GM12864 (cell line): ENCODE measurements at regions not wholly inside any gene's neighbourhood (a gene's known extent, or its start where the extent isn't known, plus 50 kb on each side); places are given as distances from the start of the nearest gene placed in this dataset.

ENCODE experiments used
- DNase-seq: peaks from one replicate; pipeline ENCODE4 v3.0.0-alpha.2; 2011; ENCODE audit warnings: low read depth
- H3K4me3 ChIP-seq: 2 replicates; pipeline ENCODE4 v1.5.1; 2011; ENCODE audit warnings: mild to moderate bottlenecking, low read depth, low read length, control low read depth
- TF ChIP-seq, protein P1 (sequence below): IDR thresholded peaks from 2 replicates; pipeline ENCODE4 v1.5.1; 2011; ENCODE audit warnings: low read depth, mild to moderate bottlenecking, moderate library complexity, low read length, control low read depth, inconsistent platforms; ENCODE audit errors: missing control alignments

DNA sequence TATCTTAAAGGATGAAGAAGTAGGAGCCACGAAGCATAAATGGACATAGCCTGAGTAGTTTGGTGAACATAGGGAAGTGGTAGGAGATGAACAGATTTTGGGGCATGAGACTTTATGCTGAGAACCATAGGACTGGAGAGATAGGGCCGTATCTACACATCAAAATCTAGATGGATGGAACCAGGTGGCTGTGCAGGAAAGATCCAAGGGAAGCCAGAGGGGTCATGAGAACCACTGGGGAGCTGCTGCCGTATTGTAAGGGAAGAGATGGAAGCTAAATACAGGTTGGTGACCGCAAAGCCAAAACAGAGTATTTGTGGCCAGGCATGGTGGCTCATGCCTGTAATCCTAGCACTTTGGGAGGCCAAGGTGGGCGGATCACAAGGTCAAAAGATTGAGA is 124.3 kb downstream of the TRIB2 start:
- H3K4me3 ChIP-seq, result no peak overlapping the region
- TF ChIP-seq, protein P1, sequence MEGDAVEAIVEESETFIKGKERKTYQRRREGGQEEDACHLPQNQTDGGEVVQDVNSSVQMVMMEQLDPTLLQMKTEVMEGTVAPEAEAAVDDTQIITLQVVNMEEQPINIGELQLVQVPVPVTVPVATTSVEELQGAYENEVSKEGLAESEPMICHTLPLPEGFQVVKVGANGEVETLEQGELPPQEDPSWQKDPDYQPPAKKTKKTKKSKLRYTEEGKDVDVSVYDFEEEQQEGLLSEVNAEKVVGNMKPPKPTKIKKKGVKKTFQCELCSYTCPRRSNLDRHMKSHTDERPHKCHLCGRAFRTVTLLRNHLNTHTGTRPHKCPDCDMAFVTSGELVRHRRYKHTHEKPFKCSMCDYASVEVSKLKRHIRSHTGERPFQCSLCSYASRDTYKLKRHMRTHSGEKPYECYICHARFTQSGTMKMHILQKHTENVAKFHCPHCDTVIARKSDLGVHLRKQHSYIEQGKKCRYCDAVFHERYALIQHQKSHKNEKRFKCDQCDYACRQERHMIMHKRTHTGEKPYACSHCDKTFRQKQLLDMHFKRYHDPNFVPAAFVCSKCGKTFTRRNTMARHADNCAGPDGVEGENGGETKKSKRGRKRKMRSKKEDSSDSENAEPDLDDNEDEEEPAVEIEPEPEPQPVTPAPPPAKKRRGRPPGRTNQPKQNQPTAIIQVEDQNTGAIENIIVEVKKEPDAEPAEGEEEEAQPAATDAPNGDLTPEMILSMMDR, result no peak
- no peak for DNase-seq

DNA sequence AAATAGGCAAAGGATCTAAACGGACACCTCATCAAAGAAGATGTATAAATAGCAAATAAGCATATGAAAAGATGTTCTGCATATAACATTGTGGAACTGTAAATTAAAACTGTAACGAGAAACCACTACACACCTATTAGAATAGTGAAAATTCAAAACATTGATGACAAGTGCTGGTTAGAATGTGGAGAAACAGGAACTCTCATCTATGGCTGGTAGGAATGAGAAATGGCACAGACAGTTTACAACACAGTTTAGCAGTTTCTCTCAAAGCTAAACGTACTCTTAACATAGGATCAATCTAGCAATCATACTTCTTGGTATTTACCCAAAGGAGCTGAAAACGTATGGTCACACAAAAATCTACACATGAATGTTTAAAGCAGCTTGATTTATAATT is 126.2 kb downstream of the TRIB2 start:
- no peak overlapping the region for H3K4me3 ChIP-seq
- DNase-seq, result no peak
- TF ChIP-seq, protein P1, result no peak

DNA sequence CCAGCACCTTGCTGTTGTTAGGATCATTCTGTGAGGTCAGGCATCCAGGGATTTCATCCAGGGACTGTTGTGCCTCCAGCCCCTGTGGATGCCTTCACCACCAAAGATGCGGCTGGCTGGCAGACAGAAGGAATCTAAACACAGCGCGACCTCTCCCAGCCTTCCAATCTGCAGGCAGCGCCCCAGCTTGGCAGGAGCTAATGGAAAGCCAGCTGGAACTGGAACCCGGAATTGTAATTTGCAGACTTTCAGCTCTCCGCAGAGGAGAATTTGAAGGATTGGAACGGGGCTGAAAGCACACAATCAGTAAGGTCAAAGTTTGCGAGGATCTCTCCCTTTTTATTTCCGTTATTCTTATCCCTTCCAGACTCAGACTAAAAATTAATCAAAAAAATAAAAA is 127.8 kb downstream of the TRIB2 start:
- H3K4me3 ChIP-seq, result no peak overlapping the region
- DNase-seq, result no peak
- TF ChIP-seq, protein P1, result no peak

DNA sequence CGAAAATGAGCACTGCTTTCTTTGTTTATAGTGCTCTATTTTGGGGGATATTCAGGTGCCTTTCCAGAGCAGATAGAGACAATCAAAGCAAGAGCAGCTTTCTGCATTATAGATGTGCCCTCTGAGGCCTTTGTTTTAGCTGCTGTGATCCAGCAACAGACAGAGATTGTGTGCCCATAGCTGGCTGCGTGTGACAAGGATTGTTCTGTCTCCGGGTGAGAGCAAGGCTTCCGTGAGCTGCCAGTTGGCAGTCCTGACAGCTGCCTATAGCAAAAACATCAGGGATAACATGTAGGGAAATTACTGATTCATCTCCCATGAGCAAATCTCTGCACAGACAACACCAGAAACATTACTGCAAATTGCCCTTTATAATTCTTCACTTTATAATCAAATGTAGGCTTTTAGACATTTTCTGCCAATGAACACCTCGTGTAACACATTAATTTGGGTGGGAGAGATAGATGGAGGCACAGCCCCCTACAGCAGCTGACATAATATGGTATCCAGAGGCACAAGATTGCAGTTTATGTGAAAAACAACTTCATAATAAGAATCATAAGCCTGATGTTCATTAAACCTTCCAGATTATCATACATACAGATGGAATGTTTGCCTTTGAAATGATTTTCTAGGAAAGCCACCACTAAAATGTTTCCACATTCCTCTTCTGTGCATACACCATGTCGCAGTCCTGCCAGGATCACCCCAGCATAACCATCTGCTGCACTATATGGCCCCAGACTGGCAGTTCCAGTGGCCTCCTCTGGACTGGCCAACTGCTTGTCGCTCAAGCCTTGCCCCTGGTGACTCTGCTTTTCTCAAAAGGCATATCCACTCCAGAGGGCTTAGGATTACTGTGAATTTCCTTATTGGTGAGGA is 131.2 kb downstream of the TRIB2 start:
- no peak overlapping the region for H3K4me3 ChIP-seq
- DNase-seq, result no peak

DNA sequence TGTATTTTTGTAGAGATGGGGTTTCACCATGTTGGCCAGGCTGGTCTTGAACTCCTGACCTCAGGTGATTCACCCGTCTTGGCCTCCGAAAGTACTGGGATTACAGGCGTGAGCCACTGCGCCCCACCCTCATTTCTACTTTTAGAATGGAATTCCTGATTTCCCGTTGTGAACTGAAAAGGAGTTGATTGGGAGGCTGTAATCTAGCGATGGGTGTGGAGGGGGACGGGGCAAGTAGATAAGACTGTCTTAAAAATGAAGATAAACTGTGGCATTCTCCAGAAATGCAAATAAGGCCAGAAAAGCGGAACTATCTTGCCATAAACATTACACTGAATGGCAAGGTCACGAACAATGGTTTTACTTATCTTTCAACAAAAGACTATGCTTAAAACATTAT is 135.4 kb downstream of the TRIB2 start:
- DNase-seq, result no peak
- H3K4me3 ChIP-seq, result no peak overlapping the region
- TF ChIP-seq, protein P1, result no peak

More for the DNA sequence above, 131.2 kb downstream of the TRIB2 start:
- TF ChIP-seq, protein P1, result no peak

DNA sequence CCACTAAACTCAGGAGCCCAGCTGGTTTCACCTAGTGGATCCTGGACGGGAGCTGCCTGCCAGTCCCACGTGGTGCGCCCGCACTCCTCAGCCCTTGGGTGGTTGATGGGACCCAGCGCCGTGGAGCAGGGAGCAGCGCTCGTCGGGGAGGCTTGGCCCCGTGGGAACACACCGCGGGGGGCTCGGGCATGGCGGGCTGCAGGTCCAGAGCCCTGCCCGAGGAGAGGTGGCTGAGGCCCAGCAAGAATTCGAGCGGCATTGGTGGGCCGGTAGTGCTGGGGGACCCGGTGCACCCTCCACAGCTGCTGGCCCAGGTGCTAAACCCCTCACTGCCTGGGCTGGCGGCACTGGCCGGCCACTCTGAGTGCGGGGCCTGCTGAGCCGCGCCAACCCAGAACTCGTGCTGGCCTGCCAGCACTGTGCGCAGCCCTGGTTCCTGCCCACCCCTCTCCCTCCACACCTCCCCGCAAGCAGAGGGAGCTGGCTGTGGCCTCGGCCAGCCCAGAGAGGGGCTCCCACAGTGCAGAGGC is 137.3 kb downstream of the TRIB2 start:
- H3K4me3 ChIP-seq, result no peak overlapping the region
- DNase-seq, result no peak
- TF ChIP-seq, protein P1, result no peak
